ENCODE measurements at regions not wholly inside any gene's neighbourhood (a gene's known extent, or its start where the extent isn't known, plus 50 kb on each side); places are given as distances from the start of the nearest gene placed in this dataset.
A peak's percentile ranks its signal among the peaks of the same experiment; 100 is the strongest.

- intact Hi-C loops (cut with DNase I): no loop called here
- no peaks in the 10 kb centered on the region for H3K36me3 ChIP-seq (replicated peaks in 1 of 2)
- H3K27me3 ChIP-seq: no peaks in the 10 kb centered on the region
- peak in 1 of 7 donors; percentile 52 for DNase-seq
- WGBS, 4 donors: 59 to 88% (median 81%) methylated on average over 10 of the region's 10 CpGs
- no peaks in the 10 kb centered on the region for H3K9me3 ChIP-seq (replicated peaks in 1 of 3)
- H3K4me3 ChIP-seq: no peak overlapping the region
- H3K4me1 ChIP-seq (replicated peaks in 1 of 2): peaks cover 5 to 18% of the 10 kb centered on the region in 2 donors
- TF ChIP-seq POLR2A (IDR thresholded peaks at IDR 0.05) (no peak), CTCF (IDR thresholded peaks at IDR 0.05) (no peak)
- H3K27ac ChIP-seq: no peak overlapping the region
These were observed 417.9 kb downstream of the RPS24 start for GRCh38 chr10:78451592-78451991.

GRCh38 chr10:78454123-78454645, 420.5 kb downstream of the RPS24 start:
- intact Hi-C loops (cut with DNase I): no loop called here
- TF ChIP-seq POLR2A (IDR thresholded peaks at IDR 0.05) (no peak), CTCF (IDR thresholded peaks at IDR 0.05) (no peak)

GRCh38 chr10:78455236-78455635, 421.6 kb downstream of the RPS24 start:
- no peak for TF ChIP-seq POLR2A (IDR thresholded peaks at IDR 0.05)
- no peak for TF ChIP-seq CTCF (IDR thresholded peaks at IDR 0.05)
- Histone ChIP-seq H3K9me3 (replicated peaks in 1 of 3) (no peaks in the 10 kb centered on the region), H3K27ac (no peak overlapping the region), H3K4me3 (no peak overlapping the region), H3K4me1 (replicated peaks in 1 of 2) (peaks cover 16 to 38% of the 10 kb centered on the region in 2 donors), H3K36me3 (replicated peaks in 1 of 2) (no peaks in the 10 kb centered on the region), H3K27me3 (no peaks in the 10 kb centered on the region)
- intact Hi-C loops (cut with DNase I): no loop called here
- 90 to 97% (median 91%) methylated on average over 8 of the region's 8 CpGs for WGBS, 4 donors
- DNase-seq: no peak

More at GRCh38 chr10:78454123-78454645, 420.5 kb downstream of the RPS24 start:
- H3K4me1 ChIP-seq (replicated peaks in 1 of 2): peaks cover 9 to 28% of the 10 kb centered on the region in 2 donors
- no peak for DNase-seq
- H3K4me3 ChIP-seq: no peak overlapping the region
- H3K9me3 ChIP-seq (replicated peaks in 1 of 3): no peaks in the 10 kb centered on the region
- no peaks in the 10 kb centered on the region for H3K27me3 ChIP-seq
- H3K27ac ChIP-seq: no peak overlapping the region
- no peaks in the 10 kb centered on the region for H3K36me3 ChIP-seq (replicated peaks in 1 of 2)
- 81 to 87% (median 84%) methylated on average over 7 of the region's 7 CpGs for WGBS, 4 donors

GRCh38 chr10:78455811-78456210, 422.1 kb downstream of the RPS24 start:
- Histone ChIP-seq H3K4me3 (peak overlapping the region in 1 of 4 donors; percentile 35), H3K36me3 (replicated peaks in 1 of 2) (no peaks in the 10 kb centered on the region), H3K4me1 (replicated peaks in 1 of 2) (peaks cover 16 to 39% of the 10 kb centered on the region in 2 donors), H3K27me3 (no peaks in the 10 kb centered on the region), H3K9me3 (replicated peaks in 1 of 3) (no peaks in the 10 kb centered on the region), H3K27ac (no peak overlapping the region)
- DNase-seq: no peak
- intact Hi-C loops (cut with DNase I): no loop called here
- no peak for TF ChIP-seq POLR2A (IDR thresholded peaks at IDR 0.05)
- TF ChIP-seq CTCF (IDR thresholded peaks at IDR 0.05): no peak
- WGBS, 4 donors: 89 to 95% (median 94%) methylated on average over 9 of the region's 9 CpGs
